Small intestine (tissue), 7 donors: ENCODE measurements at regions not wholly inside any gene's neighbourhood (a gene's known extent, or its start where the extent isn't known, plus 50 kb on each side); places are given as distances from the start of the nearest gene placed in this dataset.
"Not testable (repeated sequence)": the region's sequence is repeated elsewhere in the genome, so short reads cannot be mapped to it uniquely, and the experiment has no call there.

Source experiments
- DNase-seq, 2 donors: peaks; one replicate each; pipeline versions ENCODE4 v3.0.0 to v3.0.0-alpha.2; 2013
- FAIRE-seq: peaks from 2 replicates; lab custom pipeline; 2012; peaks lifted over from hg19 to GRCh38; lab: Jason Lieb, UNC
- H3K27ac ChIP-seq, 3 donors: one replicate each; pipeline ENCODE4 v1.5.1; 2013; ENCODE audit warnings: low read length in 2 of 3, mild to moderate bottlenecking in 2 of 3, control low read depth in 1 of 3, inconsistent platforms in 1 of 3, low read depth in 1 of 3, moderate library complexity in 1 of 3
- H3K27me3 ChIP-seq, 3 donors: one replicate each; pipeline ENCODE4 v1.6.1; 2013; ENCODE audit warnings: low read length in 3 of 3, inconsistent platforms in 1 of 3; ENCODE audit not compliant: control insufficient read depth in 3 of 3, insufficient read depth in 3 of 3
- H3K36me3 ChIP-seq, 3 donors: one replicate each; pipeline ENCODE4 v1.6.1; 2013; ENCODE audit warnings: low read length in 3 of 3, inconsistent platforms in 1 of 3, low read depth in 1 of 3, mild to moderate bottlenecking in 1 of 3, moderate library complexity in 1 of 3; ENCODE audit not compliant: control insufficient read depth in 3 of 3, insufficient read depth in 2 of 3
- H3K4me1 ChIP-seq, 3 donors: one replicate each; pipeline ENCODE4 v1.6.1; 2013; ENCODE audit warnings: low read length in 2 of 3, inconsistent platforms in 1 of 3, low read depth in 1 of 3, mild to moderate bottlenecking in 1 of 3, moderate library complexity in 1 of 3; ENCODE audit not compliant: control insufficient read depth in 3 of 3, insufficient read depth in 2 of 3
- H3K4me3 ChIP-seq, 3 donors: one replicate each; pipeline ENCODE4 v1.5.1; 2013; ENCODE audit warnings: low read length in 3 of 3, control low read depth in 1 of 3, inconsistent platforms in 1 of 3, low read depth in 1 of 3, mild to moderate bottlenecking in 1 of 3, moderate library complexity in 1 of 3
- H3K9me3 ChIP-seq, 2 donors: one replicate each; pipeline ENCODE4 v1.6.1; 2013; ENCODE audit warnings: low read depth in 1 of 2, low read length in 1 of 2; ENCODE audit not compliant: control insufficient read depth in 2 of 2, insufficient read depth in 1 of 2
- WGBS, 3 donors: extraction: QIAGEN DNeasy Blood & Tissue Kit; methylation state at CpG; one replicate each; pipeline ENCODE4 v1.1.7; 2013; 5-methylcytosine and 5-hydroxymethylcytosine counted together
- donor health status: healthy with polysubstance abuse.
- donor health status: control.
- donor health status: control.
- donor health status: Bipolar disorder and iron deficiency.
- donor health status: healthy.

DNA sequence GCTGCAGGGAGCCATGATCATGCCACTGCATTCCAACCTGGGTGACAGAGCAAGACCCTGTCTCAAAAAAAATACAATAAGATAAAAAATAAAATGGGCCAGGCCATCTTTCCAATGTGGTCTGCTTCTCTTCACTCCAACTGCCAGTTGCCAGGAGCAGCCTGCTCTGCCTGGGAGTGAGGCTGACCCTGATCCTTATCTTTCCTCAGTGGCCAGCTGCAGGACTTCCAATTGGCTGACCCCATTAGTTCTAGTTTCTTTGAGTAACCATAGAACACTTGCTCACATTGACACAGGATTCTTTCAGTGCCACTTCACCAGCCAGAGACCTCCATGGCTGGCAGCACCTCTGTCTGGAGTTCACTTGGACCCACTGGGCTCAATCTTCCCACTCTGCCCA, 258.6 kb downstream of the MID1IP1 start:
- Histone ChIP-seq H3K9me3 (peaks cover 0 to 17% of the 10 kb centered on the region in 2 donors), H3K27me3 (no peaks in the 10 kb centered on the region), H3K36me3 (no peaks in the 10 kb centered on the region), H3K4me1 (no peaks in the 10 kb centered on the region), H3K27ac (no peak overlapping the region), H3K4me3 (no peak overlapping the region)
- no peak for DNase-seq
- no peak for FAIRE-seq

GRCh38 chrX:39063037-39063436, 261.8 kb downstream of the MID1IP1 start:
- peak; percentile 8 to 50 for DNase-seq
- no peak overlapping the region for H3K4me3 ChIP-seq
- H3K4me1 ChIP-seq: no peaks in the 10 kb centered on the region
- H3K27ac ChIP-seq: no peak overlapping the region
- H3K27me3 ChIP-seq: peaks cover 0 to 4% (median 0%) of the 10 kb centered on the region in 3 donors
- H3K9me3 ChIP-seq: peaks cover 0 to 17% of the 10 kb centered on the region in 2 donors
- H3K36me3 ChIP-seq: no peaks in the 10 kb centered on the region
- no peak for FAIRE-seq
- WGBS, 3 donors: 55 to 63% (median 61%) methylated on average over 4 of the region's 4 CpGs

DNA sequence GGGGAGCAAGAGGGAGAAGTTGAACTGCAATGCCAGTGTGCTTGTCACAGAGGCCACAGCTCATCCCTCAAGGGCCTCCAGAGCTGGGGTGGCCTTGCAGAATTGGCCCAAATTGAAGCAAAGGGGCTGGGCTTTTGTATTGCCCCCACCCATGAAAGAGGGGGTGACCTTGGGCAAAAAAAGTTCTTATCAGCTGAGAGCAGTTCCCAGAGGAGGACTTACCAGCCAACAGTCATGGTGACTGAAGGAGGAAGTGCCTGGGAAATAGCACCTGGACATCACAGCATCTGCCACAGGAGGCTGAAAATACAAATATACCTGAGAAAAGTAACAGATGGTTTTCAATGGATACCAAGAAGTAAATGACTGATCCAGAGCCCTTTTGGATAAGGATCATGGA, 262.4 kb downstream of the MID1IP1 start:
- no peaks in the 10 kb centered on the region for H3K36me3 ChIP-seq
- no peaks in the 10 kb centered on the region for H3K4me1 ChIP-seq
- peaks cover 0 to 15% of the 10 kb centered on the region in 2 donors for H3K9me3 ChIP-seq
- no peak overlapping the region for H3K4me3 ChIP-seq
- DNase-seq (no peak), FAIRE-seq (no peak)
- H3K27ac ChIP-seq: no peak overlapping the region
- peaks cover 0 to 4% (median 0%) of the 10 kb centered on the region in 3 donors for H3K27me3 ChIP-seq

DNA sequence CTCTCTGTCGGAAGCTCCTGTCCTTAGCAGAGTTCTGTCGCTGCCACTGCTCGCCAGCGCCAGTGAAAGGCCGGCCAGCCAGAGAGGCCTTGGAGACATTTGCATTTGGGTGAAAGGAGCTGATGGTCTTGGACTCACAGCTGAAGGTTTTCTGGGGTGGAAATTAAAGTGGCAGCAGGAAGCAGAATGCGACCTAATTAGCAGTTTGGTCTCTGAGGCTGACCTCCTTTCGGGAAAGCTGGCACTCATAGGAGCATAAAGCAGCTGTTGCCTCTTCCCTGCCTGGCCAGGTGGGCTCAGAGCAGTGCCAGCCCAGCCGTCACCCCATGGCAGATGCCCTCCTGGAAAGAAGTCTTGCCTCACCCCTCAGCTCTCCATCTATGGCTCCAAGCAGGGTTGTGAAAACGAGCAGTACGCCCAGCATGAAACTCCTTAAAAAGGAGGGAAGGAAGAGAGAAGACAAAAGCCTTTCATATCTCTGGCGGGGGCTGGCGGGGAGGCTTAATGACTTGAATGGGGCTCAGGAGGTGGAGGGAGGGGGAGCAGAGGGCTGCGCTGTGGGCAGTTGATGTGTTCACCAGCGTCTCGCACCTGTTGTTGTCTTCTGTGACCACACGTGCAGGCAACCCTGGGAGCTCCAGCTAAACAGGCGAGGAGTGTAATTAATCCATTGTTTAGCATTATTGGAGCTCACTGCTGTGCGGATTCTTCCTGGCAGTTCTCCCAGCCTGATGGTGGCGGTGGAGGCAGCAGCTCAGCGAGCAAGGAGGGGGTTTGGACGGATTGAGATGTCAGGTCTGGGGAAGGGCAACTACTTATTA, 264.0 kb downstream of the MID1IP1 start:
- H3K4me3 ChIP-seq: no peak overlapping the region
- H3K4me1 ChIP-seq: no peaks in the 10 kb centered on the region
- no peaks in the 10 kb centered on the region for H3K36me3 ChIP-seq
- peaks cover 0 to 10% of the 10 kb centered on the region in 2 donors for H3K9me3 ChIP-seq
- DNase-seq (no peak), FAIRE-seq (no peak)
- H3K27me3 ChIP-seq: peaks cover 0 to 4% (median 0%) of the 10 kb centered on the region in 3 donors
- 43 to 57% (median 53%) methylated on average over 20 to 21 of the region's 21 CpGs for WGBS, 3 donors
- no peak overlapping the region for H3K27ac ChIP-seq

DNA sequence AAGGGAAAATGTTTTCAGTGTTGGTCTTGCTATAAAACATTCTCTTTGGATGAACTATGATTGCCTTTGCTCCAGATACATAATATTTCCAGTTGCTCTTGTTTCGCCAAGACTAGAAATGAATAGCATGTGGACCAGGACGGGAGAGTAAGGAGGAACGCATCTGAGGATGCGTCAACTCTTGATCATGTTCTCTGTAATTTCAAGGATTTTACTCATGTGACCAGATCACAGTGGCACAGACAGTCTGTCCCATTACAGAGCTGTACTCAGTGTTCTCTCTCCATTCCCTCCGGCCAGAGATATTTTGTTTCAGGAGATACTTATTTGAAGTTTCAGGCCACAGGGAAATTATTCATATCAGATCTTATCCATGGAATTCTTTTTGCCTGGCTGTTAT, 266.6 kb downstream of the MID1IP1 start:
- Histone ChIP-seq H3K36me3 (no peaks in the 10 kb centered on the region), H3K27ac (no peak overlapping the region), H3K9me3 (no peaks in the 10 kb centered on the region), H3K4me3 (no peak overlapping the region), H3K27me3 (peaks cover 0 to 4% (median 0%) of the 10 kb centered on the region in 3 donors), H3K4me1 (no peaks in the 10 kb centered on the region)
- WGBS, 3 donors: 92 to 100% (median 94%) methylated on average over 5 of the region's 5 CpGs
- DNase-seq (no peak), FAIRE-seq (no peak)

DNA sequence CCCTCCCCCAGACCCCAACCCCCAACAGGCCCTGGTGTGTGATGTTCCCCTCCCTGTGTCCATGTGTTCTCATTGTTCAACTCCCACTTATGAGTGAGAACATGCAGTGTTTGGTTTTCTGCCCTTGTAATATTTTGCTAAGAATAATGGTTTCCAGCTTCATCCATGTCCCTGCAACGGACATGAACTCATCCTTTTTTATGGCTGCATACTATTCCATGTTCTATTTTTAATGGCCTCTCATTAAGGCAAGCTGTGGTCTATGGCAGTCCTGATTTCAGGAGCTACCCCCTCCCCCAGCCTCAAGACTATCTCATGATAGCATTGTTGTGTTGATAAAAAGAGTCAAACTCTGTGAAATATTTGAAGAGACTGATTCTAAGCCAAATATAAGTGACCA, 267.4 kb downstream of the MID1IP1 start:
- not testable (repeated sequence) for H3K4me3 ChIP-seq, H3K27ac ChIP-seq, H3K36me3 ChIP-seq, H3K27me3 ChIP-seq, DNase-seq, H3K4me1 ChIP-seq, FAIRE-seq, H3K9me3 ChIP-seq
- 69 to 90% (median 89%) methylated on average over 1 of the region's 1 CpG for WGBS, 3 donors

- DNase-seq: no peak
- FAIRE-seq: no peak
- no peaks in the 10 kb centered on the region for H3K36me3 ChIP-seq
- no peaks in the 10 kb centered on the region for H3K4me1 ChIP-seq
- no peak overlapping the region for H3K27ac ChIP-seq
- WGBS, 3 donors: 85 to 96% (median 94%) methylated on average over 24 to 28 of the region's 28 CpGs
- H3K27me3 ChIP-seq: peaks cover 0 to 6% (median 0%) of the 10 kb centered on the region in 3 donors
- H3K4me3 ChIP-seq: no peak overlapping the region
- no peaks in the 10 kb centered on the region for H3K9me3 ChIP-seq
These were observed 268.8 kb downstream of the MID1IP1 start for GRCh38 chrX:39070009-39070408.

DNA sequence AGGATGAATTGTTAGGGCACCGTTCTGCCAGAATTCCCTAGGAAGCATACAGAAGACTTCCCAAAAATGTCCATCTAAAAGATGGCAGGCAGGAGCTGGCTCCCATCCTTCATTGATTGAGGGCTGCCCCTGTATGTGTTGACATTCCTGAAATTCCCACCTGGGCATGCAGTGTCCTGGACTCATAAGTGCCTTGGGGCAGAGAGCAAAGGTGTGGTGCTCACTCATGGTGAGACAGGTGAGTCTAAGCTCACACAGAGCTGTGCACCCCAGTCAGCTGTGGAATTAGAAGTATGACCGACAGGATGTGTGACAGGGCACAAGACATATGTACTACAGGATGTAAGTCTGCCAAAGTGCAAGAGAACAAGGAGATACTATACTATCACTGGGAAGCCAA, 271.9 kb downstream of the MID1IP1 start:
- WGBS, 3 donors: 69 to 74% (median 73%) methylated on average over 2 of the region's 2 CpGs
- peak in 1 of 2 donors; percentile 6 for DNase-seq
- FAIRE-seq: no peak
- Histone ChIP-seq H3K36me3 (no peaks in the 10 kb centered on the region), H3K4me3 (no peak overlapping the region), H3K9me3 (peaks cover 0 to 3% of the 10 kb centered on the region in 2 donors), H3K27me3 (peaks cover 0 to 2% (median 0%) of the 10 kb centered on the region in 3 donors), H3K4me1 (no peaks in the 10 kb centered on the region), H3K27ac (no peak overlapping the region)

DNA sequence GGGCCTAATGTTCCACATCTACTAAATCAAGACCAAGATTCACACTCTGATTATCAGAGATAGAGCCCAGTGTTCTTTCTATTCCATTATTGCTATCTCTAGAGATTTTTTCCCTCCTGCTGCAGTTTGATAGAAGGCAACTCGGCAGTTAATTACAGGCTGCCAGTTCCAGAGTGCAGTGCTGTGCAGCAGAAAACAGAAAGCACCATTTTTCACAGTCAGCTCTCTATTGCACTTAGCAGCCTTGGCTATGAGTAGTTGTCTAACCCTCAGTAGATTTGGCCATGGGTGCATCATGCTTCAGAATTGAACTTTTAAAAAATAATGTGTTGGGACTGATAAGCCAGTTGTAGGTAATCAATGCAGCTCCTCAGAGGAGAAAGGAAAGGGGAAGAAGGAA, 295.3 kb downstream of the MID1IP1 start:
- Histone ChIP-seq H3K27ac (no peak overlapping the region), H3K4me3 (no peak overlapping the region), H3K4me1 (no peaks in the 10 kb centered on the region), H3K27me3 (no peaks in the 10 kb centered on the region), H3K36me3 (no peaks in the 10 kb centered on the region), H3K9me3 (no peaks in the 10 kb centered on the region)
- FAIRE-seq: no peak
- WGBS, 3 donors: 35 to 42% (median 38%) methylated on average over 1 of the region's 1 CpG
- DNase-seq: no peak
